ENCODE measurements at regions not wholly inside any gene's neighbourhood (a gene's known extent, or its start where the extent isn't known, plus 50 kb on each side); places are given as distances from the start of the nearest gene placed in this dataset.

- Histone ChIP-seq H3F3A (ENCODE audit: insufficient read depth) (no peaks in the 10 kb centered on the region), H3K9me2 (replicated peaks; ENCODE audit: insufficient read depth, low read length) (no peaks in the 10 kb centered on the region), H3K36me3 (ENCODE audit: low read length) (no peaks in the 10 kb centered on the region), H3K79me2 (ENCODE audit: insufficient read depth, low read length) (no peaks in the 10 kb centered on the region), H3K4me3 (ENCODE audit: insufficient read depth, low read length, poor library complexity, severe bottlenecking) (no peak overlapping the region), H3K27me3 (ENCODE audit: low read length) (no peaks in the 10 kb centered on the region), H3K9ac (ENCODE audit: low read length) (no peak overlapping the region), H2AFZ (ENCODE audit: low read depth, low read length, severe bottlenecking) (no peak overlapping the region), H3K27ac (ENCODE audit: low read depth, low read length) (no peak overlapping the region), H3K9me3 (ENCODE audit: insufficient read depth, low read length) (no peaks in the 10 kb centered on the region), H4K20me1 (ENCODE audit: low read depth, low read length) (no peaks in the 10 kb centered on the region), H3K4me2 (ENCODE audit: low read depth, low read length, poor library complexity, severe bottlenecking) (no peak overlapping the region)
- TF ChIP-seq EZH2phosphoT487 (conservative IDR thresholded peaks at IDR 0.05; ENCODE audit: low read length) = no peak
These were observed 176.0 kb downstream of the SATB1 start for GRCh38 chr3:18249126-18249525.

GRCh38 chr3:18247776-18248310 lies 177.3 kb downstream of the SATB1 start:
- H3K9ac ChIP-seq (ENCODE audit: low read length) = no peak overlapping the region
- H3K27me3 ChIP-seq (ENCODE audit: low read length) = no peaks in the 10 kb centered on the region
- H3K9me2 ChIP-seq (replicated peaks; ENCODE audit: insufficient read depth, low read length) = no peaks in the 10 kb centered on the region
- H3K9me3 ChIP-seq (ENCODE audit: insufficient read depth, low read length) = no peaks in the 10 kb centered on the region
- no peaks in the 10 kb centered on the region for H3F3A ChIP-seq (ENCODE audit: insufficient read depth)
- no peak overlapping the region for H3K4me3 ChIP-seq (ENCODE audit: insufficient read depth, low read length, poor library complexity, severe bottlenecking)
- H4K20me1 ChIP-seq (ENCODE audit: low read depth, low read length) = no peaks in the 10 kb centered on the region
- no peak for TF ChIP-seq EZH2phosphoT487 (conservative IDR thresholded peaks at IDR 0.05; ENCODE audit: low read length)
- no peak for TF ChIP-seq CTCF (IDR thresholded peaks at IDR 0.05; ENCODE audit: insufficient read depth, low read length, poor library complexity, severe bottlenecking)
- no peaks in the 10 kb centered on the region for H3K79me2 ChIP-seq (ENCODE audit: insufficient read depth, low read length)
- no peak overlapping the region for H3K4me2 ChIP-seq (ENCODE audit: low read depth, low read length, poor library complexity, severe bottlenecking)
- no peaks in the 10 kb centered on the region for H3K36me3 ChIP-seq (ENCODE audit: low read length)
- no peak overlapping the region for H2AFZ ChIP-seq (ENCODE audit: low read depth, low read length, severe bottlenecking)
- no peak overlapping the region for H3K27ac ChIP-seq (ENCODE audit: low read depth, low read length)

- Histone ChIP-seq H3K9me3 (ENCODE audit: insufficient read depth, low read length) (no peaks in the 10 kb centered on the region), H3K9ac (ENCODE audit: low read length) (no peak overlapping the region), H3K36me3 (ENCODE audit: low read length) (no peaks in the 10 kb centered on the region), H3K4me2 (ENCODE audit: low read depth, low read length, poor library complexity, severe bottlenecking) (no peak overlapping the region), H3K9me2 (replicated peaks; ENCODE audit: insufficient read depth, low read length) (no peaks in the 10 kb centered on the region), H3K27me3 (ENCODE audit: low read length) (no peaks in the 10 kb centered on the region), H3K79me2 (ENCODE audit: insufficient read depth, low read length) (no peaks in the 10 kb centered on the region), H3K4me3 (ENCODE audit: insufficient read depth, low read length, poor library complexity, severe bottlenecking) (no peak overlapping the region), H4K20me1 (ENCODE audit: low read depth, low read length) (no peaks in the 10 kb centered on the region), H2AFZ (ENCODE audit: low read depth, low read length, severe bottlenecking) (no peak overlapping the region), H3F3A (ENCODE audit: insufficient read depth) (no peaks in the 10 kb centered on the region), H3K27ac (ENCODE audit: low read depth, low read length) (no peak overlapping the region)
- no peak for TF ChIP-seq EZH2phosphoT487 (conservative IDR thresholded peaks at IDR 0.05; ENCODE audit: low read length)
- TF ChIP-seq CTCF (IDR thresholded peaks at IDR 0.05; ENCODE audit: insufficient read depth, low read length, poor library complexity, severe bottlenecking) = no peak
These were observed 177.9 kb downstream of the SATB1 start for GRCh38 chr3:18247139-18247695.

GRCh38 chr3:18246336-18247060 lies 178.6 kb downstream of the SATB1 start:
- Histone ChIP-seq H2AFZ (ENCODE audit: low read depth, low read length, severe bottlenecking) (no peak overlapping the region), H3K9me3 (ENCODE audit: insufficient read depth, low read length) (no peaks in the 10 kb centered on the region), H3K4me3 (ENCODE audit: insufficient read depth, low read length, poor library complexity, severe bottlenecking) (no peak overlapping the region), H4K20me1 (ENCODE audit: low read depth, low read length) (no peaks in the 10 kb centered on the region), H3K79me2 (ENCODE audit: insufficient read depth, low read length) (no peaks in the 10 kb centered on the region), H3F3A (ENCODE audit: insufficient read depth) (no peaks in the 10 kb centered on the region), H3K36me3 (ENCODE audit: low read length) (no peaks in the 10 kb centered on the region), H3K9ac (ENCODE audit: low read length) (no peak overlapping the region), H3K4me2 (ENCODE audit: low read depth, low read length, poor library complexity, severe bottlenecking) (no peak overlapping the region), H3K27me3 (ENCODE audit: low read length) (no peaks in the 10 kb centered on the region), H3K27ac (ENCODE audit: low read depth, low read length) (no peak overlapping the region), H3K9me2 (replicated peaks; ENCODE audit: insufficient read depth, low read length) (no peaks in the 10 kb centered on the region)
- TF ChIP-seq CTCF (IDR thresholded peaks at IDR 0.05; ENCODE audit: insufficient read depth, low read length, poor library complexity, severe bottlenecking) (no peak), EZH2phosphoT487 (conservative IDR thresholded peaks at IDR 0.05; ENCODE audit: low read length) (no peak)

Measured in SU-DHL-6 (cell line).